ENCODE measurements at regions not wholly inside any gene's neighbourhood (a gene's known extent, or its start where the extent isn't known, plus 50 kb on each side); places are given as distances from the start of the nearest gene placed in this dataset.

GRCh38 chr1:188058801-188059200 is 1230.1 kb downstream of the PLA2G4A start:
- no peak for TF ChIP-seq CTCF (conservative IDR thresholded peaks at IDR 0.05; ENCODE audit: low read length)
- no peak for TF ChIP-seq EZH2phosphoT487 (IDR thresholded peaks at IDR 0.05; ENCODE audit: borderline replicate concordance, low read depth, low read length)

Data from OCI-LY7 (cell line).